ENCODE measurements at regions not wholly inside any gene's neighbourhood (a gene's known extent, or its start where the extent isn't known, plus 50 kb on each side); places are given as distances from the start of the nearest gene placed in this dataset.

DNA sequence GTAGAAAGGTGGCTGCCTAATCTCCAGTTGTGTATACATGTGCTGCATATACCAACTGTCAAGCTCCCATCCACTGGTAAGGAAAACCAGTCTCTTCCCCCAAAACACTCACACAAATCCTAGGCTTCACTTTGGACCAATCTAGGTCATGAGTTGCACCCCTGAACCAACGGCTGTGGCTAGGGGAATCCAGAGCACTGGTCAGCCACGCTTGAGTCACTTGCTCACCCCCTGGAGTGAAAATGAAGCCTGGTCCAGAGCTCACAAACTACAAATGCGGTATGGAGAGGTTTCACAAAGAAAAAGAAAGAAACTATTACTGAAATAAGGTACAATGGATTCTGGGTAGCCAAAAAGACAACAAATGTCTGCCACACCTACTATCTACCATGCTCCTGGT, 66.1 kb upstream of the NLK start:
- TF ChIP-seq RCOR1 (IDR thresholded peaks at IDR 0.05; ENCODE audit: insufficient replicate concordance, low read length) (no peak), CTCF (conservative IDR thresholded peaks at IDR 0.05; ENCODE audit: low read depth, low read length) (no peak), NFE2L2 (IDR thresholded peaks at IDR 0.05; ENCODE audit: low read depth, low read length) (no peak)
